A549 (cell line): ENCODE measurements at regions not wholly inside any gene's neighbourhood (a gene's known extent, or its start where the extent isn't known, plus 50 kb on each side); places are given as distances from the start of the nearest gene placed in this dataset.

ENCODE experiments used
- ATAC-seq, 2 experiments: fragments of 200-7000 bp in 1 of 2; fragments of >200 bp in 1 of 2; cut with Nextera tagmentation in 1 of 2; cut with Tn5 transposase in 1 of 2; 3 replicates each; pipeline versions ENCODE4 v1.8.0 to v1.9.1; 2018 to 2020; ENCODE audit warnings: mild to moderate bottlenecking in 1 of 2, moderate library complexity in 1 of 2
- CTCF ChIA-PET: fragments of 300-600 bp; sonication (Branson Sonifier 250); formaldehyde crosslinking; extraction: SDS; loops from one replicate; lab custom pipeline; 2021; ENCODE audit warnings: antibody characterized with exemption, inconsistent platforms; lab: Yijun Ruan, JAX
- POLR2A ChIA-PET: fragments of 350-600 bp; formaldehyde crosslinking; extraction: SDS; loops from one replicate; lab custom pipeline; 2021; ENCODE audit warnings: antibody characterized with exemption, inconsistent platforms; lab: Yijun Ruan, JAX
- DNase-seq, 2 experiments: peaks; one replicate each; pipeline versions ENCODE4 v3.0.0 to v3.0.0-alpha.2; 2011 to 2016; ENCODE audit warnings: low read depth in 1 of 2, low spot score in 1 of 2
- FAIRE-seq: peaks from 2 replicates; lab custom pipeline; 2011; peaks lifted over from hg19 to GRCh38; lab: Jason Lieb, UNC
- H3K27ac ChIP-seq, 2 experiments: fragments of >200 bp; sonication (Bioruptor Twin); formaldehyde crosslinking; 3 replicates each; pipeline ENCODE4 v1.5.1; 2016 to 2017
- H3K4me1 ChIP-seq: fragments of >200 bp; sonication (Bioruptor Twin); formaldehyde crosslinking; 3 replicates; pipeline ENCODE4 v1.6.1; 2016
- H3K4me2 ChIP-seq: fragments of >200 bp; sonication (Bioruptor Twin); formaldehyde crosslinking; 3 replicates; pipeline ENCODE4 v1.6.1; 2016
- H3K4me3 ChIP-seq: fragments of >200 bp; sonication (Bioruptor Twin); formaldehyde crosslinking; 3 replicates; pipeline ENCODE4 v1.5.1; 2016
- H3K9me3 ChIP-seq: fragments of >200 bp; sonication (Bioruptor Twin); formaldehyde crosslinking; 3 replicates; pipeline ENCODE4 v1.6.1; 2016
- BHLHE40 ChIP-seq: IDR thresholded peaks from 2 replicates; pipeline ENCODE4 v1.6.1; 2012; ENCODE audit warnings: low read depth, low read length, inconsistent platforms
- CBX8 ChIP-seq: fragments of 200-600 bp; sonication (generic); IDR thresholded peaks from 2 replicates; pipeline ENCODE4 v1.6.1; 2016
- CHD2 ChIP-seq: fragments of 150-350 bp; IDR thresholded peaks from 2 replicates; pipeline ENCODE4 v1.6.1; 2014; ENCODE audit warnings: low read length; ENCODE audit not compliant: partially characterized antibody
- CHD4 ChIP-seq: fragments of 200-600 bp; sonication (generic); IDR thresholded peaks from 2 replicates; pipeline ENCODE4 v1.6.1; 2016; ENCODE audit warnings: antibody characterized with exemption, mild to moderate bottlenecking, borderline replicate concordance
- EHF ChIP-seq: fragments of 250-450 bp; sonication (Bioruptor Pico); IDR thresholded peaks from 2 replicates; pipeline ENCODE4 v1.5.0; 2020; ENCODE audit warnings: mild to moderate bottlenecking
- EP300 ChIP-seq, 2 experiments: fragments of >200 bp; sonication (Bioruptor Twin); formaldehyde crosslinking; IDR thresholded peaks; 2 replicates in 1 of 2; 3 replicates in 1 of 2; pipeline ENCODE4 v1.6.1; 2016 to 2017
- FOSB ChIP-seq: fragments of 250-450 bp; sonication (Bioruptor Pico); IDR thresholded peaks from 2 replicates; pipeline ENCODE4 v1.5.0; 2020; ENCODE audit warnings: mild to moderate bottlenecking, moderate library complexity
- FOXS1 ChIP-seq: fragments of 250-450 bp; sonication (Bioruptor Pico); IDR thresholded peaks from 2 replicates; pipeline ENCODE4 v1.5.0; 2020; ENCODE audit warnings: mild to moderate bottlenecking, moderate library complexity
- HDAC2 ChIP-seq: fragments of 200-600 bp; sonication (generic); IDR thresholded peaks from 2 replicates; pipeline ENCODE4 v1.6.1; 2016
- HOXB13 ChIP-seq: fragments of 250-450 bp; sonication (Bioruptor Pico); IDR thresholded peaks from 2 replicates; pipeline ENCODE4 v1.5.0; 2020; ENCODE audit warnings: low read depth, mild to moderate bottlenecking, moderate library complexity
- MAFK ChIP-seq: fragments of 450-650 bp; IDR thresholded peaks from 2 replicates; pipeline ENCODE4 v1.6.1; 2014; ENCODE audit not compliant: partially characterized antibody
- MAZ ChIP-seq: fragments of 150-350 bp; IDR thresholded peaks from 2 replicates; pipeline ENCODE4 v1.6.1; 2014; ENCODE audit warnings: antibody characterized with exemption, low read depth, low read length, borderline replicate concordance
- MYC ChIP-seq: IDR thresholded peaks from 2 replicates; pipeline ENCODE4 v1.6.1; 2012; ENCODE audit warnings: mild to moderate bottlenecking, inconsistent platforms, low read length, improper control_type of control experiment, borderline replicate concordance
- NFE2L2 ChIP-seq: fragments of 150-350 bp; conservative IDR thresholded peaks from 2 replicates; pipeline ENCODE4 v1.6.1; 2014; ENCODE audit warnings: low read length
- POLR2AphosphoS2 ChIP-seq: conservative IDR thresholded peaks from 2 replicates; pipeline ENCODE4 v1.6.1; 2012; ENCODE audit warnings: low read length, improper control_type of control experiment, inconsistent platforms
- RARB ChIP-seq: fragments of 250-450 bp; sonication (Bioruptor Pico); IDR thresholded peaks from 2 replicates; pipeline ENCODE4 v1.8.0; 2021; ENCODE audit warnings: mild to moderate bottlenecking, moderate library complexity
- RCOR1 ChIP-seq: fragments of 150-350 bp; IDR thresholded peaks from 2 replicates; pipeline ENCODE4 v1.6.1; 2014; ENCODE audit warnings: antibody characterized with exemption, low read length, low read depth
- SMC3 ChIP-seq: fragments of >200 bp; sonication (Bioruptor Twin); formaldehyde crosslinking; IDR thresholded peaks from 3 replicates; pipeline ENCODE4 v1.6.1; 2018; ENCODE audit warnings: inconsistent platforms
- SREBF2 ChIP-seq: fragments of 450-650 bp; IDR thresholded peaks from 2 replicates; pipeline ENCODE4 v1.6.1; 2014; ENCODE audit warnings: mild to moderate bottlenecking, moderate library complexity
- TP53 ChIP-seq: fragments of 250-450 bp; sonication (Bioruptor Pico); IDR thresholded peaks from 2 replicates; pipeline ENCODE4 v1.5.0; 2021; ENCODE audit warnings: mild to moderate bottlenecking, moderate library complexity
- ZFP36 ChIP-seq: fragments of 450-650 bp; IDR thresholded peaks from 2 replicates; pipeline ENCODE4 v1.6.1; 2014; ENCODE audit warnings: borderline replicate concordance; ENCODE audit not compliant: partially characterized antibody
- WGBS: methylation state at CpG from one replicate; pipeline ENCODE4 v1.1.6; 2017; ENCODE audit errors: missing lambda C conversion rate; 5-methylcytosine and 5-hydroxymethylcytosine counted together
- TF ChIP-seq, protein P1 (sequence below): fragments of >200 bp; sonication (Bioruptor Twin); formaldehyde crosslinking; IDR thresholded peaks from 2 replicates; pipeline ENCODE4 v1.6.1; 2016
- TF ChIP-seq, protein P2 (sequence below): fragments of 200-600 bp; sonication (generic); IDR thresholded peaks from 2 replicates; pipeline ENCODE4 v1.6.1; 2016; ENCODE audit warnings: antibody characterized with exemption, mild to moderate bottlenecking, moderate library complexity
- TF ChIP-seq, protein P3 (sequence below): fragments of 250-450 bp; sonication (Bioruptor Pico); IDR thresholded peaks from 2 replicates; pipeline ENCODE4 v1.5.0; 2020; ENCODE audit warnings: low read depth, mild to moderate bottlenecking, moderate library complexity
- TF ChIP-seq, protein P4 (sequence below): fragments of 450-650 bp; IDR thresholded peaks from 2 replicates; pipeline ENCODE4 v1.6.1; 2014; ENCODE audit warnings: antibody characterized with exemption

DNA sequence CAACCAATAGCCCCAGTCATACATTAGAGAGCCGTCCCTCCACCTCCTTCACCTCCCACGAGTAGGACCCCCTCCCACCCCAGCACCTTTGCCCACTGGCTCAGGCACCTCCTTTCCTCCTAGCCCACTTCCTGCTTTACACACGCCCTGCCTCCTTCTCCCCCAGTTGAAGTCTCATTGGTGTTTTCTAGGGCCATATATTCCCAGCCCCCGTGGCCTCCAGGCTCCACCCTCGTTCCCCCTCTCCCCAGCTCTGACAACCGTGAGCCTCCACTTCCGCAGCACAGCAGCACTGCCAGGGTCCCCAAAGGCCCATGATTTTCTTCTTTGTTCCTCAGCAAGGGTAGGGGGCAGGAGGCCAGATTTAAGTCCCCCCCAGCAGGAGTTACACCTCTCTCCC is 340.3 kb upstream of the TNRC6C start:
- no peak for FAIRE-seq
- WGBS: 88% methylated on average over 7 of the region's 7 CpGs
- no peak overlapping the region for H3K4me2 ChIP-seq
- no peak for ATAC-seq
- H3K9me3 ChIP-seq: peaks cover 21% of the 10 kb centered on the region
- H3K4me1 ChIP-seq: peaks cover 52% of the 10 kb centered on the region
- peak overlapping the region; percentile 84 to 95 for H3K27ac ChIP-seq
- H3K4me3 ChIP-seq: no peak overlapping the region
- CTCF ChIA-PET: interaction anchor here (1.1 to 3.3 kb wide), 4 partner anchors 9 to 76 kb away, joined by 3 to 13 read pairs (median 9); no protein-coding TSS in a partner anchor
- TF ChIP-seq SREBF2 (no peak), CHD2 (no peak), MAFK (no peak), MYC (no peak), MAZ (no peak), EHF (CRISPR knock-in tag) (no peak), BHLHE40 (no peak), RARB (CRISPR knock-in tag) (no peak), FOSB (no peak), POLR2AphosphoS2 (no peak), TP53 (CRISPR knock-in tag) (no peak), HDAC2 (no peak), ZFP36 (no peak), RCOR1 (no peak), CHD4 (no peak), HOXB13 (CRISPR knock-in tag) (no peak)
- TF ChIP-seq, all 56 proteins: peak for 0
- POLR2A ChIA-PET: no interaction called here
- no peak for DNase-seq

DNA sequence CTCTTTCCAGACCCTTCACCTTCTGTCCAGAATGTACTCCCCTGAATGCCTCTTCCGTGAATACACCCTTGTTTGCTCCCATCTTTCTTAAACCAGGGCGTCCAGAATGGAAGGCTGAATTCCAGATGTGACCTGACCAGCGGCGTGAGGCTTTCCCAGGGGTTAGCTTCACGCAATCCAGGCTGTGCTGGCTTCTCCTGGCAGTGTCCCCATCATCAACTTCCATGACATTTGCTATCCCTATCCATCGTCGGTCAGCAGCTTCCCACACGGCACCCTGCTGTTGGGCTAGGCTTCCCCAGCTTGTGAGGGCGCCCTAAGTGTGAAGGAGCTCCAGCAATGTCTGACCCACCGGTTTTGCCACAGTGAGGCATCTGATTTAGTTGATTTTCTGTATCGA is 339.8 kb upstream of the TNRC6C start:
- no peak for ATAC-seq
- ChIA-PET POLR2A (interaction anchor here (2.3 kb wide), 1 partner anchor 340 kb away, joined by 8 read pairs; the partner anchor contains the start of gene TNRC6C), CTCF (interaction anchor here (1.3 to 3.3 kb wide), 2 partner anchors 9 to 76 kb away, joined by 5 to 13 read pairs; no protein-coding TSS in a partner anchor)
- Histone ChIP-seq H3K4me3 (no peak overlapping the region), H3K9me3 (peaks cover 21% of the 10 kb centered on the region), H3K27ac (peak overlapping the region; percentile 84 to 95), H3K4me2 (no peak overlapping the region), H3K4me1 (peaks cover 54% of the 10 kb centered on the region)
- no peak for DNase-seq
- no peak for FAIRE-seq
- TF ChIP-seq, protein P1, sequence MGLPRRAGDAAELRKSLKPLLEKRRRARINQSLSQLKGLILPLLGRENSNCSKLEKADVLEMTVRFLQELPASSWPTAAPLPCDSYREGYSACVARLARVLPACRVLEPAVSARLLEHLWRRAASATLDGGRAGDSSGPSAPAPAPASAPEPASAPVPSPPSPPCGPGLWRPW: no peak
- TF ChIP-seq CBX8: no peak
- WGBS: 85% methylated on average over 11 of the region's 11 CpGs

DNA sequence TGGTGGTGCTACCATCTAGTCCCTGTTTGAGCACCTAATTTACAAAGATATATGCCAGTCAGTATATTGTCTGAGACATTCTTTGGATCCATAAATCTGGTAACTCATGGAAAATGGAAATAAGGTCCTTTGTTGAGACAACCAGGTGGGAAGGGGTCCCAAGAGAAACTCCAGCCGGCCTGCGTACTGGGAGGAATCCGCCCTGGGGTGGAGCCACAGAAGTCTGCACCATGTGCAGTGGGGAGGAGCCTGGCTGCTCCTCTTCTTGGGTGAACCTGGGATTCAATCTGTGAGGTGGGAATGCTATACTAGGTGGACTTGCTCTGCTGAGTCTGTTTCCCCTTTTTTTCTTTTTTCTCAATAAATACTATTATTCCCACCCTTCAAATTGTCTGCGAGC is 339.2 kb upstream of the TNRC6C start:
- no peak for ATAC-seq
- Histone ChIP-seq H3K4me3 (no peak overlapping the region), H3K9me3 (peaks cover 21% of the 10 kb centered on the region), H3K4me2 (no peak overlapping the region), H3K4me1 (peaks cover 54% of the 10 kb centered on the region), H3K27ac (peak overlapping the region; percentile 84 to 95)
- 94% methylated on average over 4 of the region's 4 CpGs for whole genome bisulfite sequencing
- FAIRE-seq: no peak
- ChIA-PET CTCF (interaction anchor here (3.3 kb wide), 1 partner anchor 77 kb away, joined by 13 read pairs; no protein-coding TSS in a partner anchor), POLR2A (interaction anchor here (2.3 kb wide), 1 partner anchor 339 kb away, joined by 8 read pairs; the partner anchor contains the start of gene TNRC6C)
- DNase-seq: no peak
- TF ChIP-seq, protein P1: no peak
- TF ChIP-seq, protein P2, sequence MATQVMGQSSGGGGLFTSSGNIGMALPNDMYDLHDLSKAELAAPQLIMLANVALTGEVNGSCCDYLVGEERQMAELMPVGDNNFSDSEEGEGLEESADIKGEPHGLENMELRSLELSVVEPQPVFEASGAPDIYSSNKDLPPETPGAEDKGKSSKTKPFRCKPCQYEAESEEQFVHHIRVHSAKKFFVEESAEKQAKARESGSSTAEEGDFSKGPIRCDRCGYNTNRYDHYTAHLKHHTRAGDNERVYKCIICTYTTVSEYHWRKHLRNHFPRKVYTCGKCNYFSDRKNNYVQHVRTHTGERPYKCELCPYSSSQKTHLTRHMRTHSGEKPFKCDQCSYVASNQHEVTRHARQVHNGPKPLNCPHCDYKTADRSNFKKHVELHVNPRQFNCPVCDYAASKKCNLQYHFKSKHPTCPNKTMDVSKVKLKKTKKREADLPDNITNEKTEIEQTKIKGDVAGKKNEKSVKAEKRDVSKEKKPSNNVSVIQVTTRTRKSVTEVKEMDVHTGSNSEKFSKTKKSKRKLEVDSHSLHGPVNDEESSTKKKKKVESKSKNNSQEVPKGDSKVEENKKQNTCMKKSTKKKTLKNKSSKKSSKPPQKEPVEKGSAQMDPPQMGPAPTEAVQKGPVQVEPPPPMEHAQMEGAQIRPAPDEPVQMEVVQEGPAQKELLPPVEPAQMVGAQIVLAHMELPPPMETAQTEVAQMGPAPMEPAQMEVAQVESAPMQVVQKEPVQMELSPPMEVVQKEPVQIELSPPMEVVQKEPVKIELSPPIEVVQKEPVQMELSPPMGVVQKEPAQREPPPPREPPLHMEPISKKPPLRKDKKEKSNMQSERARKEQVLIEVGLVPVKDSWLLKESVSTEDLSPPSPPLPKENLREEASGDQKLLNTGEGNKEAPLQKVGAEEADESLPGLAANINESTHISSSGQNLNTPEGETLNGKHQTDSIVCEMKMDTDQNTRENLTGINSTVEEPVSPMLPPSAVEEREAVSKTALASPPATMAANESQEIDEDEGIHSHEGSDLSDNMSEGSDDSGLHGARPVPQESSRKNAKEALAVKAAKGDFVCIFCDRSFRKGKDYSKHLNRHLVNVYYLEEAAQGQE: no peak
- TF ChIP-seq TP53 (CRISPR knock-in tag) (no peak), RARB (CRISPR knock-in tag) (no peak), SMC3 (no peak), NFE2L2 (no peak), EP300 (IDR thresholded peaks at IDR 0.05) (no peak), FOXS1 (CRISPR knock-in tag) (no peak), EHF (CRISPR knock-in tag) (no peak)
- TF ChIP-seq, protein P3, sequence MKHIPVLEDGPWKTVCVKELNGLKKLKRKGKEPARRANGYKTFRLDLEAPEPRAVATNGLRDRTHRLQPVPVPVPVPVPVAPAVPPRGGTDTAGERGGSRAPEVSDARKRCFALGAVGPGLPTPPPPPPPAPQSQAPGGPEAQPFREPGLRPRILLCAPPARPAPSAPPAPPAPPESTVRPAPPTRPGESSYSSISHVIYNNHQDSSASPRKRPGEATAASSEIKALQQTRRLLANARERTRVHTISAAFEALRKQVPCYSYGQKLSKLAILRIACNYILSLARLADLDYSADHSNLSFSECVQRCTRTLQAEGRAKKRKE (CRISPR knock-in tag): no peak
- TF ChIP-seq, protein P4, sequence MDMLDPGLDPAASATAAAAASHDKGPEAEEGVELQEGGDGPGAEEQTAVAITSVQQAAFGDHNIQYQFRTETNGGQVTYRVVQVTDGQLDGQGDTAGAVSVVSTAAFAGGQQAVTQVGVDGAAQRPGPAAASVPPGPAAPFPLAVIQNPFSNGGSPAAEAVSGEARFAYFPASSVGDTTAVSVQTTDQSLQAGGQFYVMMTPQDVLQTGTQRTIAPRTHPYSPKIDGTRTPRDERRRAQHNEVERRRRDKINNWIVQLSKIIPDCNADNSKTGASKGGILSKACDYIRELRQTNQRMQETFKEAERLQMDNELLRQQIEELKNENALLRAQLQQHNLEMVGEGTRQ: no peak
